ENCODE measurements at regions not wholly inside any gene's neighbourhood (a gene's known extent, or its start where the extent isn't known, plus 50 kb on each side); places are given as distances from the start of the nearest gene placed in this dataset.

DNA sequence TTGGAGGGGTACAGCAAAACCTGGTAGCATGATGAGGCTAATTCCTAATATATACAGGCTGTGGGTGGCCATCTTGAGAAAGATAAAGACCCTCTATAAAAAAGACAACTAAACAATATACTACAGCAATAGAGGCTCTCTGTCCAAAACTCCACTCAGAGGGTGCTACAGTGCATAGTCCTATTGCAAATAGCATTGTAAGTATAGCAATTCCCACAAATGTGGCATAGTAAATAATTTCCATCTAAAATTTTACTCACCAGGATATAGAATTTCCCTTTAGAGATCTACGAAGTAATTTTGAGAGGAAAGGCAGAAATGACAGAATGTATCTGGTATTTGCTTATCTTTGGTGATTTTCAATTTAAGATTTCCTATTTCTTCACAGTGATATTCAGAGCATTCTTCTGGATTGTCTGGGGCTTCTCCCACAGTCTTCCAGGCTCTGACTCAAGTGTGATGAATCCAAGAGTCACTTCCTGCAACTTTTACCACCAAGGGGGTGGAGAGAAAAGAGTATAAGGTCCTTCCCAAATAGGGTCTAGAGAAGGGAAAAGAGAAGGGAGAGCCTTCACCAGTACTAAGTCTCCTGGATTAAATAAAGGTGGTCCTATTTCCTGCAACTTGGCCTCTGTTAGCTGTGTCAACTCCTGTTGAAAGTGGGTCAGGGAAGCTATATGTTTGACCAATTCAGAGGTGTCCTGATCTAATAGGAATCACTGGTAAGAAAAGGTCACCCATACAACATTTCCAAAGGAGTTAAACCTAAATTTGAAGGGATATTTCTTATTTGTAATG is 1054.7 kb upstream of the CNTN5 start:
- TF ChIP-seq, protein P1, sequence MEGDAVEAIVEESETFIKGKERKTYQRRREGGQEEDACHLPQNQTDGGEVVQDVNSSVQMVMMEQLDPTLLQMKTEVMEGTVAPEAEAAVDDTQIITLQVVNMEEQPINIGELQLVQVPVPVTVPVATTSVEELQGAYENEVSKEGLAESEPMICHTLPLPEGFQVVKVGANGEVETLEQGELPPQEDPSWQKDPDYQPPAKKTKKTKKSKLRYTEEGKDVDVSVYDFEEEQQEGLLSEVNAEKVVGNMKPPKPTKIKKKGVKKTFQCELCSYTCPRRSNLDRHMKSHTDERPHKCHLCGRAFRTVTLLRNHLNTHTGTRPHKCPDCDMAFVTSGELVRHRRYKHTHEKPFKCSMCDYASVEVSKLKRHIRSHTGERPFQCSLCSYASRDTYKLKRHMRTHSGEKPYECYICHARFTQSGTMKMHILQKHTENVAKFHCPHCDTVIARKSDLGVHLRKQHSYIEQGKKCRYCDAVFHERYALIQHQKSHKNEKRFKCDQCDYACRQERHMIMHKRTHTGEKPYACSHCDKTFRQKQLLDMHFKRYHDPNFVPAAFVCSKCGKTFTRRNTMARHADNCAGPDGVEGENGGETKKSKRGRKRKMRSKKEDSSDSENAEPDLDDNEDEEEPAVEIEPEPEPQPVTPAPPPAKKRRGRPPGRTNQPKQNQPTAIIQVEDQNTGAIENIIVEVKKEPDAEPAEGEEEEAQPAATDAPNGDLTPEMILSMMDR (IDR thresholded peaks at IDR 0.05; ENCODE audit: low read depth, low read length, poor library complexity, severe bottlenecking): no peak
- TF ChIP-seq EZH2phosphoT487 (IDR thresholded peaks at IDR 0.05; ENCODE audit: borderline replicate concordance, low read length): no peak
